ENCODE measurements at regions not wholly inside any gene's neighbourhood (a gene's known extent, or its start where the extent isn't known, plus 50 kb on each side); places are given as distances from the start of the nearest gene placed in this dataset.

GRCh38 chr18:70415823-70416488, 127.1 kb downstream of the SOCS6 start:
- intact Hi-C loops (cut with DNase I): no loop called here
- Histone ChIP-seq H3K9me3 (ENCODE audit: control insufficient read depth, low read length) (no peaks in the 10 kb centered on the region), H3K27me3 (ENCODE audit: control insufficient read depth in 1 of 2, insufficient read depth in 2 of 2, low read length in 1 of 2) (no peaks in the 10 kb centered on the region), H3K27ac (ENCODE audit: low read depth in 1 of 2, low read length in 2 of 2) (no peak overlapping the region), H3K4me3 (ENCODE audit: low read length in 2 of 2) (no peak overlapping the region), H3K36me3 (ENCODE audit: control insufficient read depth in 1 of 2, insufficient read depth in 2 of 2, low read length in 1 of 2) (no peaks in the 10 kb centered on the region), H3K4me1 (ENCODE audit: control insufficient read depth in 1 of 2, insufficient read depth in 2 of 2, low read length in 2 of 2) (no peaks in the 10 kb centered on the region)
- WGBS, 2 donors: 82 to 85% methylated on average over 13 of the region's 13 CpGs
- ATAC-seq (ENCODE audit: low FRiP score) (no peak), DNase-seq (no peak)

- Histone ChIP-seq H3K4me3 (ENCODE audit: low read length in 2 of 2) (no peak overlapping the region), H3K36me3 (ENCODE audit: control insufficient read depth in 1 of 2, insufficient read depth in 2 of 2, low read length in 1 of 2) (no peaks in the 10 kb centered on the region), H3K27me3 (ENCODE audit: control insufficient read depth in 1 of 2, insufficient read depth in 2 of 2, low read length in 1 of 2) (no peaks in the 10 kb centered on the region), H3K9me3 (ENCODE audit: control insufficient read depth, low read length) (no peaks in the 10 kb centered on the region), H3K27ac (ENCODE audit: low read depth in 1 of 2, low read length in 2 of 2) (no peak overlapping the region), H3K4me1 (ENCODE audit: control insufficient read depth in 1 of 2, insufficient read depth in 2 of 2, low read length in 2 of 2) (no peaks in the 10 kb centered on the region)
- DNase-seq (no peak), ATAC-seq (ENCODE audit: low FRiP score) (no peak)
- WGBS, 2 donors: 22 to 23% methylated on average over 6 of the region's 6 CpGs
- intact Hi-C loops (cut with DNase I): no loop called here
These were observed 125.6 kb downstream of the SOCS6 start for GRCh38 chr18:70414315-70414900.

- ATAC-seq (ENCODE audit: low FRiP score) (no peak), DNase-seq (no peak)
- Histone ChIP-seq H3K36me3 (ENCODE audit: control insufficient read depth in 1 of 2, insufficient read depth in 2 of 2, low read length in 1 of 2) (no peaks in the 10 kb centered on the region), H3K4me1 (ENCODE audit: control insufficient read depth in 1 of 2, insufficient read depth in 2 of 2, low read length in 2 of 2) (no peaks in the 10 kb centered on the region), H3K4me3 (ENCODE audit: low read length in 2 of 2) (no peak overlapping the region), H3K9me3 (ENCODE audit: control insufficient read depth, low read length) (no peaks in the 10 kb centered on the region), H3K27ac (ENCODE audit: low read depth in 1 of 2, low read length in 2 of 2) (no peak overlapping the region), H3K27me3 (ENCODE audit: control insufficient read depth in 1 of 2, insufficient read depth in 2 of 2, low read length in 1 of 2) (no peaks in the 10 kb centered on the region)
- intact Hi-C loops (cut with DNase I): no loop called here
- WGBS, 2 donors: 85 to 91% methylated on average over 3 of the region's 3 CpGs
These were observed 124.6 kb downstream of the SOCS6 start for GRCh38 chr18:70413455-70413854.

GRCh38 chr18:70411876-70412435, 123.1 kb downstream of the SOCS6 start:
- no peak for ATAC-seq (ENCODE audit: low FRiP score)
- H3K27me3 ChIP-seq (ENCODE audit: control insufficient read depth in 1 of 2, insufficient read depth in 2 of 2, low read length in 1 of 2): no peaks in the 10 kb centered on the region
- H3K36me3 ChIP-seq (ENCODE audit: control insufficient read depth in 1 of 2, insufficient read depth in 2 of 2, low read length in 1 of 2): no peaks in the 10 kb centered on the region
- H3K4me3 ChIP-seq (ENCODE audit: low read length in 2 of 2): no peak overlapping the region
- WGBS, 2 donors: 26 to 31% methylated on average over 6 of the region's 6 CpGs
- H3K4me1 ChIP-seq (ENCODE audit: control insufficient read depth in 1 of 2, insufficient read depth in 2 of 2, low read length in 2 of 2): no peaks in the 10 kb centered on the region
- DNase-seq: no peak
- no peaks in the 10 kb centered on the region for H3K9me3 ChIP-seq (ENCODE audit: control insufficient read depth, low read length)
- intact Hi-C loops (cut with DNase I): no loop called here
- no peak overlapping the region for H3K27ac ChIP-seq (ENCODE audit: low read depth in 1 of 2, low read length in 2 of 2)

- Histone ChIP-seq H3K4me1 (ENCODE audit: control insufficient read depth in 1 of 2, insufficient read depth in 2 of 2, low read length in 2 of 2) (no peaks in the 10 kb centered on the region), H3K27me3 (ENCODE audit: control insufficient read depth in 1 of 2, insufficient read depth in 2 of 2, low read length in 1 of 2) (no peaks in the 10 kb centered on the region), H3K36me3 (ENCODE audit: control insufficient read depth in 1 of 2, insufficient read depth in 2 of 2, low read length in 1 of 2) (no peaks in the 10 kb centered on the region), H3K9me3 (ENCODE audit: control insufficient read depth, low read length) (no peaks in the 10 kb centered on the region), H3K4me3 (ENCODE audit: low read length in 2 of 2) (no peak overlapping the region), H3K27ac (ENCODE audit: low read depth in 1 of 2, low read length in 2 of 2) (no peak overlapping the region)
- DNase-seq (no peak), ATAC-seq (ENCODE audit: low FRiP score) (no peak)
- intact Hi-C loops (cut with DNase I): no loop called here
- WGBS, 2 donors: 94 to 97% methylated on average over 2 of the region's 2 CpGs
These were observed 122.5 kb downstream of the SOCS6 start for GRCh38 chr18:70411307-70411706.

DNA sequence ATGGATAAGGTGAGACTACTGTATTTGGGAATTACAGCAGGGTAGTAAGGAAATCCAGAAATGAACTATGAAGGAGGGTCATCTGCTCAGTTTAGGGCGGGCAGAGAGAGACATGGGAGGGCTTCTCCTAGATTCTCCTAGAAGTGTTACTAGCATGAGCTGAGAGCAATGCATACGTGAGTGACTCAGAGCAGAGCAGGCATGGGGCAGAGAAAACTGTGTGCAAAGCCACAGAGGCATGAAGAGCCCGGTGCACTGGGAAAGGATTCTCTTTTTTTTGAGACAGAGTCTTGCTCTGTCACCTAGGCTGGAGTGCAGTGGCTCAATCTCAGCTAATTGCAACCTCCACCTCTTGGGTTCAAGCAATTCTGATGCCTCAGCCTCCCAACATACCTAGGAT, 116.2 kb downstream of the SOCS6 start:
- intact Hi-C loops (cut with DNase I): no loop called here
- WGBS, 2 donors: 86 to 92% methylated on average over 3 of the region's 3 CpGs
- Histone ChIP-seq H3K4me3 (ENCODE audit: low read length in 2 of 2) (no peak overlapping the region), H3K4me1 (ENCODE audit: control insufficient read depth in 1 of 2, insufficient read depth in 2 of 2, low read length in 2 of 2) (no peaks in the 10 kb centered on the region), H3K27ac (ENCODE audit: low read depth in 1 of 2, low read length in 2 of 2) (no peak overlapping the region), H3K36me3 (ENCODE audit: control insufficient read depth in 1 of 2, insufficient read depth in 2 of 2, low read length in 1 of 2) (no peaks in the 10 kb centered on the region), H3K27me3 (ENCODE audit: control insufficient read depth in 1 of 2, insufficient read depth in 2 of 2, low read length in 1 of 2) (no peaks in the 10 kb centered on the region), H3K9me3 (ENCODE audit: control insufficient read depth, low read length) (no peaks in the 10 kb centered on the region)
- ATAC-seq (ENCODE audit: low FRiP score) (no peak), DNase-seq (no peak)

DNA sequence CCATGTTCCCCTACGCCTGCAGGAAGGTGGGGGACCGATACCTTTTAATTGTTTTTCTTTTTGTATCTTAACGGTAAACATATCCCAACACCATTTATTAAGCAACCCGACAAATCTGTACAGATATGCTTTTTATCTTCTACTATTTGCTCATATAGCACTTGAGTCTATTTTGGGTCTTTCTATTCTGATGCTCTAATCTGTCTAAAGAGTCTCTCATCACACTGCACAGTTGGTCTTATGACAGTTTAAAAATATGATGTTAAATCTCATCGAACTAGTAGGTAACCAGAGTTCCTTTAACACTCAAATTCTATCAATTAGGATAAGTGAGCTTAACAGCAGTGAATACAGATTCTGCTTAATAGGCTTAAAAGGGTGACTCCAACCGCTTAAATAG, 111.6 kb downstream of the SOCS6 start:
- Histone ChIP-seq H3K4me3 (ENCODE audit: low read length in 2 of 2) (no peak overlapping the region), H3K9me3 (ENCODE audit: control insufficient read depth, low read length) (no peaks in the 10 kb centered on the region), H3K27ac (ENCODE audit: low read depth in 1 of 2, low read length in 2 of 2) (no peak overlapping the region), H3K27me3 (ENCODE audit: control insufficient read depth in 1 of 2, insufficient read depth in 2 of 2, low read length in 1 of 2) (no peaks in the 10 kb centered on the region), H3K4me1 (ENCODE audit: control insufficient read depth in 1 of 2, insufficient read depth in 2 of 2, low read length in 2 of 2) (no peaks in the 10 kb centered on the region), H3K36me3 (ENCODE audit: control insufficient read depth in 1 of 2, insufficient read depth in 2 of 2, low read length in 1 of 2) (no peaks in the 10 kb centered on the region)
- WGBS, 2 donors: 43 to 54% methylated on average over 6 of the region's 6 CpGs
- DNase-seq (no peak), ATAC-seq (ENCODE audit: low FRiP score) (no peak)
- intact Hi-C loops (cut with DNase I): no loop called here

DNA sequence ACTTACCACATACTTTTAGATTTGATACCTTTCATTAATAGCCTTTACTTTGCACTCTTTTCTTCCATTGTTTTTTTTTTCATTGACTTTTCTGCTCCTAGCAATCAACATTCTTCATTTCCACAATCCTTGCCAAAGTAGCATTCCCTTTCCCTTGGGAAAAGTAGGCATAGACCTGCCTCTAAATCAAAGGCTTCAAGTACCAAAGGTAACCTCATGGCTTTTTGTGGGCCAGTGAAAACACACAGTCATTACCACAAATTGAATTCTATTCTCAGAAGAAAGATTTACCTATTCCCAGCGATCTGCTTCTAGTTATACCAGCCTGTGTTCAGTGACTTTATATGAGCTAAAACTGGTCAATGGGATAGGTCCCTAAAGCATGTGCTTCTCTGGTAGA, 109.2 kb downstream of the SOCS6 start:
- WGBS, 2 donors: 88 to 89% methylated on average over 1 of the region's 1 CpG

GRCh38 chr18:70397259-70397925, 108.5 kb downstream of the SOCS6 start:
- ATAC-seq (ENCODE audit: low FRiP score) (no peak), DNase-seq (no peak)
- Histone ChIP-seq H3K36me3 (ENCODE audit: control insufficient read depth in 1 of 2, insufficient read depth in 2 of 2, low read length in 1 of 2) (no peaks in the 10 kb centered on the region), H3K9me3 (ENCODE audit: control insufficient read depth, low read length) (no peaks in the 10 kb centered on the region), H3K4me3 (ENCODE audit: low read length in 2 of 2) (no peak overlapping the region), H3K27ac (ENCODE audit: low read depth in 1 of 2, low read length in 2 of 2) (no peak overlapping the region), H3K27me3 (ENCODE audit: control insufficient read depth in 1 of 2, insufficient read depth in 2 of 2, low read length in 1 of 2) (no peaks in the 10 kb centered on the region), H3K4me1 (ENCODE audit: control insufficient read depth in 1 of 2, insufficient read depth in 2 of 2, low read length in 2 of 2) (no peaks in the 10 kb centered on the region)
- intact Hi-C loops (cut with DNase I): no loop called here
- 90 to 95% methylated on average over 5 of the region's 5 CpGs for WGBS, 2 donors

More for the DNA sequence above, 109.2 kb downstream of the SOCS6 start:
- Histone ChIP-seq H3K9me3 (ENCODE audit: control insufficient read depth, low read length) (no peaks in the 10 kb centered on the region), H3K4me1 (ENCODE audit: control insufficient read depth in 1 of 2, insufficient read depth in 2 of 2, low read length in 2 of 2) (no peaks in the 10 kb centered on the region), H3K4me3 (ENCODE audit: low read length in 2 of 2) (no peak overlapping the region), H3K27ac (ENCODE audit: low read depth in 1 of 2, low read length in 2 of 2) (no peak overlapping the region), H3K36me3 (ENCODE audit: control insufficient read depth in 1 of 2, insufficient read depth in 2 of 2, low read length in 1 of 2) (no peaks in the 10 kb centered on the region), H3K27me3 (ENCODE audit: control insufficient read depth in 1 of 2, insufficient read depth in 2 of 2, low read length in 1 of 2) (no peaks in the 10 kb centered on the region)
- ATAC-seq (ENCODE audit: low FRiP score) (no peak), DNase-seq (no peak)
- intact Hi-C loops (cut with DNase I): no loop called here

Data from aorta (tissue), 5 donors.